ENCODE measurements at regions not wholly inside any gene's neighbourhood (a gene's known extent, or its start where the extent isn't known, plus 50 kb on each side); places are given as distances from the start of the nearest gene placed in this dataset.

DNA sequence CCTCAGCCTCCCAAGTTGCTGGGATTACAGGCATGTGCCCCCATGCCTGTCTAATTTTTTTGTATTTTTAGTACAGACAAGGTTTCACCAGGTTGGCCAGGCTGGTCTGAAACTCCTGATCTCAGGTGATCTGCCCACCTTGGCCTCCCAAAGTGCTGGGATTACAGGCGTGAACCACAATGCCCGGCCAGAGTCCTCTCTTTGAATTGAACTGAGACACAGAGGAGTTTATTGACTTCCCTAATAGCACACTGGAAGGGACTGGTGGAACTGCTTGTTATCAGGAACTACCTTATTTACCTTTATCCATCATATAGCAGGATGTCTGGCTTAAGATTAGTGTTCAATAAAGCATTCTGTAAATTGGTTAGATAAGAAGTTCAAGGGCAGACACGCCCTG is 613.8 kb downstream of the EFNB2 start:
- DNase-seq (ENCODE audit: low read depth, low spot score), result no peak
- in situ Hi-C loops (cut with HindIII; ENCODE audit: low sequenced_read_pairs), result no loop called here
- no peak overlapping the region for H3K4me3 ChIP-seq (ENCODE audit: low read depth, low read length)
- TF ChIP-seq, protein P1, sequence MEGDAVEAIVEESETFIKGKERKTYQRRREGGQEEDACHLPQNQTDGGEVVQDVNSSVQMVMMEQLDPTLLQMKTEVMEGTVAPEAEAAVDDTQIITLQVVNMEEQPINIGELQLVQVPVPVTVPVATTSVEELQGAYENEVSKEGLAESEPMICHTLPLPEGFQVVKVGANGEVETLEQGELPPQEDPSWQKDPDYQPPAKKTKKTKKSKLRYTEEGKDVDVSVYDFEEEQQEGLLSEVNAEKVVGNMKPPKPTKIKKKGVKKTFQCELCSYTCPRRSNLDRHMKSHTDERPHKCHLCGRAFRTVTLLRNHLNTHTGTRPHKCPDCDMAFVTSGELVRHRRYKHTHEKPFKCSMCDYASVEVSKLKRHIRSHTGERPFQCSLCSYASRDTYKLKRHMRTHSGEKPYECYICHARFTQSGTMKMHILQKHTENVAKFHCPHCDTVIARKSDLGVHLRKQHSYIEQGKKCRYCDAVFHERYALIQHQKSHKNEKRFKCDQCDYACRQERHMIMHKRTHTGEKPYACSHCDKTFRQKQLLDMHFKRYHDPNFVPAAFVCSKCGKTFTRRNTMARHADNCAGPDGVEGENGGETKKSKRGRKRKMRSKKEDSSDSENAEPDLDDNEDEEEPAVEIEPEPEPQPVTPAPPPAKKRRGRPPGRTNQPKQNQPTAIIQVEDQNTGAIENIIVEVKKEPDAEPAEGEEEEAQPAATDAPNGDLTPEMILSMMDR (IDR thresholded peaks at IDR 0.05; ENCODE audit: low read depth, low read length), result no peak

DNA sequence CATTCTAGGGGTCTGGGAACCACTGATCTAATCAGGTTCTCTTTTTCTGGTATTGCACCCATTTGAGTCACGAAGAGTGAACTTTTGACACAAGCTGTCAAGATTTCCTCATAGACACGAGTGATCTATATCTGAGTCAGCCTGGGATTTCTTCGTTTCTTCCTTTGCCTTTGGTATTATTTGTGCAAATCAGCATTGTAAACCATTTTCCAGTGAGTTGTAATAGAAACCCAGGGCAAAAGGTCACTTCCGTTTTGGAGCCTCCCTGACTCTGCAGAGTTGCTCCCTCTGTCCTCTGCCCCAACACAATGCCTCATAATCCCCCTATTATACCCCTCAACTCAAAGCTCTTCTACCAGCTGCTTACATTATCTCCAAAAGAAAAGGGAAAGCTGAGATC is 615.1 kb downstream of the EFNB2 start:
- TF ChIP-seq, protein P1 (IDR thresholded peaks at IDR 0.05; ENCODE audit: low read depth, low read length), result no peak
- DNase-seq (ENCODE audit: low read depth, low spot score), result peak; percentile 37

DNA sequence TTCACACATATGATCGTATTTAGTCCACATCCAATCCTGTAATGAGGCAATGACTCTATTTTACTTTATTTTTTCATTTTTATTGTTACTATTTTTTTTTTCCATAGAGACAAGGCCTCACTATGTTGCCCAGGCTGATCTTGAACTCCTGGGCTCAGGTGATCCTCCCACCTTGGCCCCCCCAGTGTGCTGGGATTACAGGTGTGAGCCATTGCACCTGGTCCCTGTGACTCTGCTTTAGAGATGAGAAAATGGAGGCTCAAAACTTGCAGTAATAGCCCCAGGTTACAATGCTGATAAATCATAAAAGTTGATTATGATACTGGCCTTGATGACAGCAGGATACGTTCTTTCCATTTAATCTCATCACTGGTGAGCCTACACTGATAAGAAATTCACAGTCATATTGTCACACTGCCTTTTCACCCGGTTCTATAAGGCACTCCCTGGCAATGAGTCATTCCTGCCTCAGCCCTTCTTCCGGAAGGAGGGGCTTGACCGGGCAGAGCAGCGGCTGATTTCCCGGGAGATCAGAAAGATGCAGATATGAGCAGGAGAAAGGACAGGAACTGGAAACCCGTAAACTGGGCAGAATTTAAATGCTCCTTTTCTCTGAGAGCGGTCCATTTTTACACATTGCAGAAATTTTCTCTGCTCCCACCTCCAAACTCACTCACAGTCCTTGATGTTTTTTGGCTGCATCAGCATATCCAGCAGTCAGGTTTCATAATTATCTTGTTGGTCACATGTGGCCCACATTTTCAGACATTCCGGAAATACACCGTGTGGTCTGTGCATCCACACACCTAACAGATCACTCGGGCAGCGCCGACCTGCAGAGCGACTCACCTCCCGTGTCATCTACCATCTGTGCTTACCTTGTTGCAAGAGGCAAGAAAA is 616.4 kb downstream of the EFNB2 start:
- no peak overlapping the region for H3K4me3 ChIP-seq (ENCODE audit: low read depth, low read length)
- DNase-seq (ENCODE audit: low read depth, low spot score), result peak; percentile 62
- in situ Hi-C loops (cut with HindIII; ENCODE audit: low sequenced_read_pairs), result no loop called here
- TF ChIP-seq, protein P1 (IDR thresholded peaks at IDR 0.05; ENCODE audit: low read depth, low read length), result no peak

More for the DNA sequence above, 615.1 kb downstream of the EFNB2 start:
- in situ Hi-C loops (cut with HindIII; ENCODE audit: low sequenced_read_pairs), result no loop called here
- no peak overlapping the region for H3K4me3 ChIP-seq (ENCODE audit: low read depth, low read length)

DNA sequence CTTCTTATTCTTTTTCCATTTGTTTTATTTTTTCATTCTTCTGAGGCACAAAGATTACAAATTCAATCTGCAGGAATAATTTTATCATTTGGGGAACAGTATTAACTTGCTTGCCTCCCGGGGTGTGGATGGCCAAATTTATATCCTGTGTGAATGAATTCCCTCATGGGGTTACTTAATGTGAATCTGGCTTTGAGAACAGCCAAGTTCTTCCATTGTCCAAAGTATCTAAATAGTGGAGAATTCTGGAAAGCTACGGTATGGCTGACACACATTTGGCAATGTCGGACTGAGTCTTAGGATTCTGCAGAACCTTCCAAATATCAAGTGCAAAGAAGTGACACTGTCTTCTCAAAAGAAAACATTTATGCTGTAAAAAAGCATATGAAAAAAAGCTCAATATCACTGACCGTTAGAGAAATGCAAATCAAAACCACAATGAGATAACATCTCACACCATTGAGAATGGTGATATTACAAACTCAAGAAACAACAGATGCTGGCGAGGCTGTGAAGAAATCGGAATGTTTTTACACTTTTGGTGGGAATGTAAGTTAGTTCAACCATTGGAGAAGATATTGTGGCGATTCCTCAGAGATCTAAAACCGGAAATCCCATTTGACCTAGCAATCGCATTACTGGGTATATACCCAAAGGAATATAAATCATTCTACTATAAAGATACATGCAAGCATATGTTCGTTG is 620.2 kb downstream of the EFNB2 start:
- in situ Hi-C loops (cut with HindIII; ENCODE audit: low sequenced_read_pairs), result no loop called here
- no peak for DNase-seq (ENCODE audit: low read depth, low spot score)
- no peak overlapping the region for H3K4me3 ChIP-seq (ENCODE audit: low read depth, low read length)
- TF ChIP-seq, protein P1 (IDR thresholded peaks at IDR 0.05; ENCODE audit: low read depth, low read length), result no peak

DNA sequence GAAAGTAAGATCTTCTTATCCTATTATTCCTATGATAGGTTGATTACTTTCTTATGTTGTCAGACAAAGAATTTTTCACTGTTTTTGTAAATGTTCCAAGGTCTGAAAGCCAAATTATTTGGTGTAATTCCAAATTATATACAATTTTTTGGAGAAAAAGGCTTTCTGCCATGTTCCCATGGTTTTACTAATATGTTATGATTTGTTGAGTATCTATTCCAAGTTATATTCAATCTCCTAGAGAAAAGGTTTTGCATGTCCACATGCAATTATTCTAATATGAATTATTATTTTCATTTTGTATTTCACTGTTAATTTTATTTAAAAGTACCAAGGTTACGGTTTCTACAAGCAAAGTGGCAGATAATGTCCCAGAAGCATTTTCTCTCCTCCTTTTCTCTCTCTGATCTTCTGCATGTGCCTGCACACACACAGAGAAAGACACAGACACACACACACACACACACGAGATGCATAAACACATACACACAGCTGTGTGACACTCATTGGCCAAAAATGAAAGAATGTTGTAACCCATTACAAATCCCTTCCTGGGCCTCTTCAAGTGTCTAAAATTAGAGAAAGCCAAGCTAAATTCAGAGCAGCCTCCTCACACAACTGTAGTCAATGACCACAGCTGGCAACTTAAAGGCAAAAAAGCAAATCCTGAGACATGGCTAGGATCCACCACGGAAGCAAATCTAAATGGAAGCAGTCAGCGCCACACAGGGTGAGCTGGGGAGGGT is 621.0 kb downstream of the EFNB2 start:
- H3K4me3 ChIP-seq (ENCODE audit: low read depth, low read length), result no peak overlapping the region
- DNase-seq (ENCODE audit: low read depth, low spot score), result peak; percentile 58
- TF ChIP-seq, protein P1 (IDR thresholded peaks at IDR 0.05; ENCODE audit: low read depth, low read length), result no peak
- in situ Hi-C loops (cut with HindIII; ENCODE audit: low sequenced_read_pairs), result no loop called here

DNA sequence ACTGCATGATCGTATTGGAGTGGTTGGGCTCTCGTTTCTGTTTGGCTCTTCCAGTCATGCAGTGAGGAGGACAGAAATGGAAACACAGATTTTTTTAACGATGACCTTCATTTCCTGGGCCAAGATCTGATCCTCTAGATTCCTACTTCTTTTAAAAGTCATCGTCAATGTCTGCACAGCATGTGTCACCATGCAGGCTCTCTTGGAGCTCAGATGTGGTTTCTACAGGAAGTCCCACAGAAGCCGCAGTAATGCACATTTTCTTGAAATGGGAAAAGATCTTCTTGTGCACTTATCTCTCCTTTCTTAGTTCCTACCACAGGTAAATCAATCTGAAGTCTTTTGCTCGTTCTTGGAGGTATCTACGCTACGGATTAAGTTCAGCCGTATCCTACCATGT is 626.9 kb downstream of the EFNB2 start:
- no peak overlapping the region for H3K4me3 ChIP-seq (ENCODE audit: low read depth, low read length)
- TF ChIP-seq, protein P1 (IDR thresholded peaks at IDR 0.05; ENCODE audit: low read depth, low read length), result no peak
- in situ Hi-C loops (cut with HindIII; ENCODE audit: low sequenced_read_pairs), result no loop called here
- DNase-seq (ENCODE audit: low read depth, low spot score), result peak; percentile 52

Data from astrocyte of the spinal cord (primary cell).